Loucy (cell line): ENCODE measurements at regions not wholly inside any gene's neighbourhood (a gene's known extent, or its start where the extent isn't known, plus 50 kb on each side); places are given as distances from the start of the nearest gene placed in this dataset.

Experiments
- CTCF ChIP-seq: fragments of 200-600 bp; sonication (generic); conservative IDR thresholded peaks from 2 replicates; pipeline ENCODE4 v1.5.1; 2014; ENCODE audit warnings: mild to moderate bottlenecking, antibody characterized with exemption, low read length
- EZH2phosphoT487 ChIP-seq: fragments of 200-600 bp; IDR thresholded peaks from 2 replicates; pipeline ENCODE4 v1.6.1; 2018; ENCODE audit warnings: antibody characterized with exemption, mild to moderate bottlenecking, moderate library complexity, borderline replicate concordance

DNA sequence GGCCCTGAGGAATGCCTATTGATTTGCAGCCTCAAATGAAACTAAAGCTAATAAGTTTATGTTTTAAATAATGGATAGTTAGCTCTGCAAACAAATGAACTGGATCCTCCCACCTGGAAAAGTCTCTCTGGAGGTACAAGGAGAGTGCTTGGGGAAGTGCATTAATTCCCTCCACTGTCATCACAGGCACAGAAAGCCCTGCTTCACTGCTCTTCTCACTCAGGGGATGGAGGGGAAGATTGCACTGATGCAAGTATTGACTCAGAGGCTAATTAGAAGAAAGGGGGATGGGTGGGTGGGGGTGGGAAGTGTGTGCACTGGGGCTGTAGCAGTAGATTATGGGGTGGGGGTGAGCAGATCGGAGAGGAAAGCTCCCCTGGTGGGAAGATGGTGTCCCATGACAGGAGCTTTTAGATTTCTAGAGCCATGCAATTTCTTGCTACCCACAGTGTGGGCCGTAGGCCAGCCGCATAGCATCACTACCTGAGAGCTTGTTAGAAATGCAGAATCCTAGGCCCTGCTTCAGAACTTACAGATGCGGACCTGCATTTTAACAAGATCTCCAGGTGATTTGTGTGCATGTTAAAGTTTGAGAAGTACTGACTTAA is 163.9 kb downstream of the HIPK3 start:
- TF ChIP-seq EZH2phosphoT487 (no peak), CTCF (no peak)
